NB4 (cell line): ENCODE measurements at regions not wholly inside any gene's neighbourhood (a gene's known extent, or its start where the extent isn't known, plus 50 kb on each side); places are given as distances from the start of the nearest gene placed in this dataset.

Experiments
- POLR2A ChIP-seq: IDR thresholded peaks from 2 replicates; pipeline ENCODE4 v1.6.1; 2011; ENCODE audit warnings: mild to moderate bottlenecking; ENCODE audit not compliant: insufficient read length; ENCODE audit errors: extremely low read depth
- TF ChIP-seq, protein P1 (sequence below): IDR thresholded peaks from one replicate; pipeline ENCODE4 v1.5.1; 2012; ENCODE audit warnings: low read depth, low read length

DNA sequence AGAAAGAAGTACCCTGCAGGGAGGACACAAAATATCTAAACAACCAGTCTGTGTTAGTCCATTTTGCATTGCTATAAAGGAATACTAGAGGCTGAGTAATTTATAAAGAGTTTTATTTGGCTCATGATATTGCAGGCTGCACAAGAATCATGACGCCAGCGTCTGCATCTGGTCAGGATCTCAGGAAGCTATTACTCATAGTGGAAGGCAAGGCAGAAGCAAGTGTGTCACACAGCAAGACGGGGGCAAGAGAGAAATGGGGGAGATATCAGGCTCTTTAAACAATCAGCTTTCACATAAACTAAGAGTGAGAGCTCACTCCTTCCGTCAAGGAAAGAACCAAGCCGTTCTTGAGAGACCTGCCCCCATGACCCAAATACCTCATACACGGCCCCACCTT, 614.8 kb downstream of the ZIC1 start:
- TF ChIP-seq, protein P1, sequence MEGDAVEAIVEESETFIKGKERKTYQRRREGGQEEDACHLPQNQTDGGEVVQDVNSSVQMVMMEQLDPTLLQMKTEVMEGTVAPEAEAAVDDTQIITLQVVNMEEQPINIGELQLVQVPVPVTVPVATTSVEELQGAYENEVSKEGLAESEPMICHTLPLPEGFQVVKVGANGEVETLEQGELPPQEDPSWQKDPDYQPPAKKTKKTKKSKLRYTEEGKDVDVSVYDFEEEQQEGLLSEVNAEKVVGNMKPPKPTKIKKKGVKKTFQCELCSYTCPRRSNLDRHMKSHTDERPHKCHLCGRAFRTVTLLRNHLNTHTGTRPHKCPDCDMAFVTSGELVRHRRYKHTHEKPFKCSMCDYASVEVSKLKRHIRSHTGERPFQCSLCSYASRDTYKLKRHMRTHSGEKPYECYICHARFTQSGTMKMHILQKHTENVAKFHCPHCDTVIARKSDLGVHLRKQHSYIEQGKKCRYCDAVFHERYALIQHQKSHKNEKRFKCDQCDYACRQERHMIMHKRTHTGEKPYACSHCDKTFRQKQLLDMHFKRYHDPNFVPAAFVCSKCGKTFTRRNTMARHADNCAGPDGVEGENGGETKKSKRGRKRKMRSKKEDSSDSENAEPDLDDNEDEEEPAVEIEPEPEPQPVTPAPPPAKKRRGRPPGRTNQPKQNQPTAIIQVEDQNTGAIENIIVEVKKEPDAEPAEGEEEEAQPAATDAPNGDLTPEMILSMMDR: no peak
- TF ChIP-seq POLR2A: no peak
